HG02840 (cell line): ENCODE measurements at regions not wholly inside any gene's neighbourhood (a gene's known extent, or its start where the extent isn't known, plus 50 kb on each side); places are given as distances from the start of the nearest gene placed in this dataset.

Experiments
- ATAC-seq: cut with Tn5 transposase; IDR thresholded peaks from one replicate; pipeline ENCODE4 v1.9.1; 2021; ENCODE audit warnings: mild to moderate bottlenecking, moderate library complexity, moderate number of reproducible peaks; ENCODE audit not compliant: unreplicated experiment, low FRiP score

- ATAC-seq = peak; percentile 67
Measured at GRCh38 chr10:10520491-10521385, 496.9 kb upstream of the CELF2 start.

DNA sequence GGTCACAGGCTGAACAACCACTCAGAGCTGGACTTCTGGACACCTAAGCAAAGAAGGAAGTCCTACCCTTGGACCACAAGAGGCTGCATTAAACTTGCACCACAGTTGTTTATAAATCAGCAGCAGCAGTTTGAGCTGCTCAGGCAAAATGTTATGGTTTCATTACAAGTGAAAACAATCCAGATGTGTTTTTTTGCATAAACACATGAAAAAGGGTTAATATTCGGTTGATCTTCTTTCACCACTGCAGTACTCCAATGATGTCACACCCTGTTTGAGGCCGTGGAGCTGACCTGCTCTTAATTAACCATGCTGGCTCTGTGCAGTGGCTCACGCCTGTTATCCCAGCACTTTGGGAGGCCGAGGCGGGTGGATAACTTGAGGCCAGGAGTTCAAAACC is 490.8 kb upstream of the CELF2 start:
- no peak for ATAC-seq

DNA sequence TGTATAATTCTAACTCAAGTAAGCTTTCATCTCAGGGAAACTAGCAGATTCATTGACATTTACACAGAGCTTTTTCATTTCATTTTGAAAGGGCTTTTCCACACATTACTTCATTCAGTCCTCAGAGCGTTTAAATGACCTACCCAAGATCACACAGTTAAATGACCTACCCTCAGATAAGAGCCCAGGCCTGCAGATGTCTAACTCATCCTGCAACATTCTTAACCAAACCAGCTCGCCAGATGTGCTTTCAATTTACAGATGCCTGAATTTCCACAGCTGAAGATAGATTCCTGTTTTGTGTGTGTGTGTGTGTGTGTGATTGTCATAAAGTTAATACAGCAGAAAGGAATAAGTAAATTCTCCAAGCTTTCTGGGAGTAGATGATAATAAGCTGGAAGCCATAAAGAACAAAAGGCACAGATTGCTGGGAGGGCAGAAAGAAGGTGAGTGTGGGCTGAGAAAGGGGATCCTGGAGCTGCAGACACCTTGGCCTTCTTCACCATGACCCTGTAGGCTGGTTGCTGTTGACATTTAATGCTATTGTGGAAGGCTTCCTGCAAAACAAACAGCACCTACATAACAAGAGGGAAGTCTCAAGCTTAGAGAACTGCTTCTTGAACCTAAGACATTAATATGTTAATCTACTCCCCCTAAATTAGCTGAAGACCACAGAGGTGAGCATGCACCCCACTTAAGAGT is 489.7 kb upstream of the CELF2 start:
- ATAC-seq = no peak

- no peak for ATAC-seq
Measured at GRCh38 chr10:10528563-10528910, 489.1 kb upstream of the CELF2 start.

DNA sequence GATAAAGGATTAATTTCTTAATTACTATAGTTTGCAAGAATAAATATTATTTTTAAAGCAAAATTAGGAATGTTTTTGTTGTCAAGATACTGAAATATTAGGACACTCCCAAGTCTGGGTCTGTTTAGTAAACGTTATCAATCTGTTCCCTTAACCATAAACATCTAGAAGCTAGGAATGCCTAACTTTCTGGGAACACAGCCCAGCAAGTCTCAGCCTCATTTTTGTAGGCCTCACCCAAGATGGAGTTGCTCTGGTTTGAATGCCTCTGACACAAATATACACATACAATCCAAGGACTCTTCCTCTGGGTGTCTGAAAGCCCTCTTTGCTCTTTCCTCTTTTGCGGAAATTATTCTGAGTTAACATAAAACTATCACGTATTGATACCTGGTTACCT is 487.4 kb upstream of the CELF2 start:
- no peak for ATAC-seq

- no peak for ATAC-seq
Measured at GRCh38 chr10:10532236-10532635, 485.4 kb upstream of the CELF2 start.

- ATAC-seq = no peak
Measured at GRCh38 chr10:10532826-10533225, 484.8 kb upstream of the CELF2 start.

- no peak for ATAC-seq
Measured at GRCh38 chr10:10533437-10533836, 484.2 kb upstream of the CELF2 start.

DNA sequence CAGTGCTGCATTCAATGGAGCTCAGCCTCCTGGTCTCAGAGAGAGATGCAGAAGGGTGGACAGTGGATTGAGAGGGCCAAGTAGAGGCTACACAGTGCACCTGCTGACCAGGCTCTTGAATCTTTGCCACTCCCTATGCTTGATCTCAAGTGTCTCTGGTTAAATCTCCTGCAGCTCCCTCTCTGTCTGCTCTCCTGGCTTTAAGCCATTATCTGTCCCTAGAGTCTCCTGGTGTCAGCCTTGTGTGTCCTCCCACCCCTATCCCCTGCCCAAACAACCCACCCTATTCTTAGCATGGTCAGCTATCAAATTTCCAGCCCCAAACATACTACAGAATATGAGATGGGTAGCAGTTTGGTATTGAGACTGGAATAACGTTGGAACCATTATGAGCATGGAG is 479.3 kb upstream of the CELF2 start:
- ATAC-seq = no peak

GRCh38 chr10:10540398-10540797 is 477.3 kb upstream of the CELF2 start:
- ATAC-seq = no peak

DNA sequence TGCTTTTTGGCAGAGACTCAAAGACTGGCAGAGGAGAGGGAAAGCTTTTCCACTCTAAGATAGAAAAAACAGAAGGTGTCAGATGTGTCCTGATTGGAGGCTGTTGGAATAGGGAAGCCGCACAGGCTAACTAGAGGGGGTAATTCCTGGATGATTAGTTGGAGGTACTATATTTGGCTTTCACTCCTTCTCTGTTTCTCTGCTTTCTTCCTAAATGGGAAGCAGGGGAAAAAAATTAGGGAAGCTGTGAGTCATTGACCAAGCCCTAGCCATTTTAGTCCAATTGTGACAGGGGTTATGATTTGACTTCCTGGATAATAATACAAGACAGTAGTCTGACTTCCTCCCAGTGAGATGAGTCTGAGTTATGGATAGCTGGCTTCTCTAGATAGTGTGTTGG is 475.2 kb upstream of the CELF2 start:
- no peak for ATAC-seq

DNA sequence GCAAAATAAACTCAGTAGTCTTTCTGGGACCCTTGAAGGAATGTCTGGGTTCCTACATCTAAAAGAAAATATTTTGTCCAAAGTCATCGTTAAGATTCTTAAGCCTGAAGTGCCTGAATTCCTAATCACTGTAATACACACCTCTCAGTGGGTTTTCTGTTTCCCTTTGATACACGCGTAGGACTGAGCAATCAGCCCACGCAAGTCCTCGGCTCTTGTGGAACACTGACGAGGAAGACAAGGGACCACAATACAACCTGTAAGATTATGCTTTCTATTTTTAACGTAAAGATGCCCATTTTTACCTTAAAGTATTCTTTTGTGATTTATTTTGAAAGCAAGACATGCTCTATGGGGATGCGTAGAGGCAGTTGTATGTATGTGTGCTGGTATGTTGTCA is 472.8 kb upstream of the CELF2 start:
- ATAC-seq = no peak

GRCh38 chr10:10545771-10546170 is 471.9 kb upstream of the CELF2 start:
- ATAC-seq = no peak

DNA sequence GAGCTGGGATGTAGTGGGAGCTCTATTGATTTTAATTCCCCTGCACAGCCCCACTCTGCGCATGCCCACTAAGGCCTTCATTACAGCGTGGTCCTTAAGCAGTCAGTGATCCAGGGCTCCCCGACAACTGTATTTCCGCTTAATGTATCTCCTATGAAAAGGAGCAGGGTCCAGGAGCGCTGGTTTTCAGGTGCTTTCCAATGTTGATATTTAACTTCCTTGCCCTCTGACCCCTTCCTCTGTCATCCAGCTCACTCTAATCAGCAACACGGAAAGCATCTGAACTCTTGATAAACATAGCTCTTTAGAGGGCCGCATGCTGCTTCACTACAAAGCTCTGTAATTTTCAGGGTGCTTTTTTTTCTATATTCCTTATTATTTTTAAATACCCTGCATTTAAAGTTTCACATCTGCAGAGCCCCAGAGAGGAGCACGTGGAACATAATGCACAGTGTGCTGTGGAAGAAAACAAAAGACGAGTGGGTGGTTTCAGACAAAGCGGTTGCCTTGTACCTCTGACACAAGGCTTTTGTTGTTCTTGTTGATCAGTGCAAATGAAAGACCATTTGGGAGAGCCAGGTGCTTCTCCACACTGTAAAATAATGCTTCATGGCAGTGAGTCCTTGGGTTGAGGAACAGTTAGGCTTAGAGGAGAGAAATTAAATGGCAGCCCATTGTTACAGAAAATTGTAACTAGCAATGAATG is 465.9 kb upstream of the CELF2 start:
- no peak for ATAC-seq

- no peak for ATAC-seq
Measured at GRCh38 chr10:10552948-10553347, 464.7 kb upstream of the CELF2 start.

GRCh38 chr10:10564081-10564794 is 453.4 kb upstream of the CELF2 start:
- ATAC-seq = no peak

DNA sequence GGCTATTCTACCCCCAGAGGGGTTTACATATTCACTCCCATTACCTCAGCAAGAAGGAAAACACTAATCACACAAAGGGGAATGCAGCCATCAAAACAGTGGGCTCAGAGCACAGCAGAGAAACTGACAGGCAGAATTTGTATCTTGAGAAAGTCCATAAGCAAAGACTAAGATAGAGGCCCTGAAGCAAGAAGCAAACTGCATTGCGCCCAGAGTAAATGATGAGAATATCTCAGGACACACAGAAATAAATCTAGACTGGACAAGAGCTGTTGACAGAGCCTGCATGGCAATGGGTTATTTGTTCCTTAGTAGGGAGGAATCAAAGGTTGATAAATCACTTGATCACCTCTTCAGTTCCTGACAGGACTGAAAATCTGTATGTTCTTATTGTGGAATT is 440.7 kb upstream of the CELF2 start:
- no peak for ATAC-seq

- no peak for ATAC-seq
Measured at GRCh38 chr10:10579709-10580108, 438.0 kb upstream of the CELF2 start.

DNA sequence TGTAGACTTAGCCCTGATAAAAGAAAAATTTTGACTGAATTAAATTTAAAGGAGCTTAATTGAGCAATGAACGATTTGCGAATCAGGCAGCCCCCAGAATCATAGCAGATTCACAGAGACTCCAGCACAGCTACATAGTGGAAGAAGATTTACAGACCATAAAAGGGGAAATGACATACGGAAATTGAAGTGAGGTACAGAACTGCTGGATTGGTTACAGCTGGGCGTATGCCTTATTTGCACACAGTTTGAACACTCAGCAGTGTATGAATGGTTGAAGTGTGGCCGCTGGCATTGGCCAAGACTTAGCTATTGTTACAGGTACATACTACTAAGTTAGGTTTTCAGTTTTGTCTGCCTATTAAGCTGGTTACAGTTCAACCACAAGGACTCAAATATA is 433.5 kb upstream of the CELF2 start:
- ATAC-seq = no peak

DNA sequence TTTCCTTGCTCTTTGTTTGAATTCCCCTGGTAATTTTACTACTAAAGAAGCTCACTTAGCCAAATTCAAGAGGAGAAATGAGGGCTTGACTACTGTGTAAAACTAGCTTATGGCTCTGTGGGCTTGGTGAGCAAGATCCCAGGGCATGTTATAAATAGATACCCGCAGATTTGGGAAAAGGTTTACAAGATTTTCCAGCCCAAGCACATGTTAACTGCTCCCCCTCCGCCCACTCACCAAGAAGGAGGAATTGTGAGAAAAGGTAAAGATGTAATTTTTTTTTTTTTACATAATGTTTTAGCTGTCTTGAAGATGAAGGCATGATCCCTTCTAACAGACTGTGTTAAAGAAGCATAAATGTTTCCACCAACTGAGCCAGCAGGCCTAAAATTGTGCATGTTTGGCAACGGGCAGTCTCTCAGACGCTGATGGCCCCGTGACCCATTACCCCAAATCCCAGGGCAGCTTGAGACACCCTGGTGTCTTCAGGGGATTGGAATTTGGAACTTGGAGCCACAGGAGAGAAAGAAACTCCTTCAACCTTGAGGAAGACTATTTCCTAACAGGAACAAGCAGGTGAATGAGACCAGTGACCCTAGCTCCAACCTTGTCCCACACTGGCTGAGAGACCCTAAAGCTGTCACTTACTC is 429.8 kb upstream of the CELF2 start:
- no peak for ATAC-seq
